Mammary epithelial cell (primary cell): ENCODE measurements at regions not wholly inside any gene's neighbourhood (a gene's known extent, or its start where the extent isn't known, plus 50 kb on each side); places are given as distances from the start of the nearest gene placed in this dataset.

Source experiments
- EZH2 ChIP-seq: IDR thresholded peaks from 2 replicates; pipeline ENCODE4 v1.6.1; 2012; ENCODE audit warnings: low read length, inconsistent platforms, borderline replicate concordance
- TF ChIP-seq, protein P1 (sequence below), 2 donors: IDR thresholded peaks in 1 of 2; conservative IDR thresholded peaks in 1 of 2; 2 replicates each; pipeline ENCODE4 v1.5.1; 2011 to 2012; ENCODE audit warnings: inconsistent platforms in 2 of 2, low read length in 2 of 2, mild to moderate bottlenecking in 2 of 2, control low read depth in 1 of 2, low read depth in 1 of 2; ENCODE audit not compliant: insufficient read depth in 1 of 2; ENCODE audit errors: extremely low read depth in 1 of 2

DNA sequence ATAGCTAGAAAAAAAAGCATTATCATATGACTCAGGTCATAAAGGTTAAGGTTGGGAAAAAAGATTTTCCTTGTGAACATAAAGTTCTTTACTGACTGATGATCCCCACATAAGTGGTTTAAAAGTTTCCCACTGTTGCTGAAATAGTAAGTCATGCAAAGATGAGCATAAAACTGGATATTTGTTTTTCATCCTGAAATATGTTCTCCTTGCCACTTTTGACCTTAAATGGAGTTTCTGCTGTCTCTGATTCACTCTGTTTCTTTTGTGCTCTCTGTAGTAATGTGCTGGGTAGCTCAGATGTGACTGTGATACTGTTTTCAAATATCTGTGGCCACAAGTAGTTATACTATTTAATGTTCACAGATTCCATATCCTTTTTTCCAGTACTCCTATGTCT lies 162.5 kb upstream of the GAS1 start:
- TF ChIP-seq, protein P1, sequence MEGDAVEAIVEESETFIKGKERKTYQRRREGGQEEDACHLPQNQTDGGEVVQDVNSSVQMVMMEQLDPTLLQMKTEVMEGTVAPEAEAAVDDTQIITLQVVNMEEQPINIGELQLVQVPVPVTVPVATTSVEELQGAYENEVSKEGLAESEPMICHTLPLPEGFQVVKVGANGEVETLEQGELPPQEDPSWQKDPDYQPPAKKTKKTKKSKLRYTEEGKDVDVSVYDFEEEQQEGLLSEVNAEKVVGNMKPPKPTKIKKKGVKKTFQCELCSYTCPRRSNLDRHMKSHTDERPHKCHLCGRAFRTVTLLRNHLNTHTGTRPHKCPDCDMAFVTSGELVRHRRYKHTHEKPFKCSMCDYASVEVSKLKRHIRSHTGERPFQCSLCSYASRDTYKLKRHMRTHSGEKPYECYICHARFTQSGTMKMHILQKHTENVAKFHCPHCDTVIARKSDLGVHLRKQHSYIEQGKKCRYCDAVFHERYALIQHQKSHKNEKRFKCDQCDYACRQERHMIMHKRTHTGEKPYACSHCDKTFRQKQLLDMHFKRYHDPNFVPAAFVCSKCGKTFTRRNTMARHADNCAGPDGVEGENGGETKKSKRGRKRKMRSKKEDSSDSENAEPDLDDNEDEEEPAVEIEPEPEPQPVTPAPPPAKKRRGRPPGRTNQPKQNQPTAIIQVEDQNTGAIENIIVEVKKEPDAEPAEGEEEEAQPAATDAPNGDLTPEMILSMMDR (conservative IDR thresholded peaks at IDR 0.05 in 1 of 2, IDR thresholded peaks at IDR 0.05 in 1 of 2; ENCODE audit: extremely low read depth in 1 of 2, insufficient read depth in 1 of 2, low read depth in 1 of 2, low read length in 2 of 2) = no peak
- TF ChIP-seq EZH2 = no peak
